ENCODE measurements at regions not wholly inside any gene's neighbourhood (a gene's known extent, or its start where the extent isn't known, plus 50 kb on each side); places are given as distances from the start of the nearest gene placed in this dataset.

- TF ChIP-seq ZNF33B (CRISPR knock-in tag; IDR thresholded peaks at IDR 0.05) (no peak), FOSL1 (CRISPR knock-in tag; IDR thresholded peaks at IDR 0.05; ENCODE audit: borderline replicate concordance) (no peak), DZIP1 (CRISPR knock-in tag; IDR thresholded peaks at IDR 0.05) (no peak), CTCF (CRISPR knock-in tag; IDR thresholded peaks at IDR 0.05) (no peak), HMG20B (CRISPR knock-in tag; conservative IDR thresholded peaks at IDR 0.05) (no peak), EP300 (IDR thresholded peaks at IDR 0.05; ENCODE audit: low read depth in 2 of 2, low read length in 2 of 2) (no peak), EP300 (CRISPR knock-in tag; IDR thresholded peaks at IDR 0.05; ENCODE audit: borderline replicate concordance) (no peak), CC2D1A (CRISPR knock-in tag; IDR thresholded peaks at IDR 0.05) (no peak), ZHX2 (IDR thresholded peaks at IDR 0.05; ENCODE audit: low read depth) (no peak), ZHX2 (CRISPR knock-in tag; IDR thresholded peaks at IDR 0.05; ENCODE audit: borderline replicate concordance) (no peak), RNF2 (conservative IDR thresholded peaks at IDR 0.05; ENCODE audit: low read depth) (no peak), NFKBIZ (CRISPR knock-in tag; IDR thresholded peaks at IDR 0.05) (no peak)
Observed at GRCh38 chr5:16372493-16372892, 93.1 kb downstream of the ZNF622 start.
